PC-9 (cell line): ENCODE measurements at regions not wholly inside any gene's neighbourhood (a gene's known extent, or its start where the extent isn't known, plus 50 kb on each side); places are given as distances from the start of the nearest gene placed in this dataset.

Experiments used
- EZH2 ChIP-seq: fragments of 200-600 bp; sonication (generic); IDR thresholded peaks from 2 replicates; pipeline ENCODE4 v1.8.0; 2017; ENCODE audit warnings: antibody characterized with exemption, low read depth
- TF ChIP-seq, protein P1 (sequence below): fragments of 200-600 bp; sonication (generic); conservative IDR thresholded peaks from 2 replicates; pipeline ENCODE4 v1.6.1; 2017; ENCODE audit warnings: mixed run types, antibody characterized with exemption, mild to moderate bottlenecking, moderate library complexity

DNA sequence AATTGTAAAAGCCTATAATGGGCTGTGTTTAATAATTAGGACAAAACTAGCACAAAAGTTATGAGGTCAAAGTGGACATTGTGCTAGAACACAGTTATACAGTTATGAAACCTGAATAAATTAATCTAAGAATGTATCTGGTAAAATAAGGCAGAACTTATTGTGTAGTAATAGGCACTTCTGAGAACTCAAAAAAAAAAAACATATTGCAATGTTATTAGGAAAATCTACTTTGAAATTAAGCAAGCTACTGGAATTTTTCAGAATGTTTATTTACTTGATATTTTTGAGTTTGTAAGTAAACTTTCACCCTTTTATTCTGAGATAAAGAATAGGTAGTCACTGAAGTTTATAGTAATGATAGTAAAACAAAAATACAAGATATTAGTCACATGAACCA lies 135.8 kb upstream of the ABCB5 start:
- TF ChIP-seq, protein P1, sequence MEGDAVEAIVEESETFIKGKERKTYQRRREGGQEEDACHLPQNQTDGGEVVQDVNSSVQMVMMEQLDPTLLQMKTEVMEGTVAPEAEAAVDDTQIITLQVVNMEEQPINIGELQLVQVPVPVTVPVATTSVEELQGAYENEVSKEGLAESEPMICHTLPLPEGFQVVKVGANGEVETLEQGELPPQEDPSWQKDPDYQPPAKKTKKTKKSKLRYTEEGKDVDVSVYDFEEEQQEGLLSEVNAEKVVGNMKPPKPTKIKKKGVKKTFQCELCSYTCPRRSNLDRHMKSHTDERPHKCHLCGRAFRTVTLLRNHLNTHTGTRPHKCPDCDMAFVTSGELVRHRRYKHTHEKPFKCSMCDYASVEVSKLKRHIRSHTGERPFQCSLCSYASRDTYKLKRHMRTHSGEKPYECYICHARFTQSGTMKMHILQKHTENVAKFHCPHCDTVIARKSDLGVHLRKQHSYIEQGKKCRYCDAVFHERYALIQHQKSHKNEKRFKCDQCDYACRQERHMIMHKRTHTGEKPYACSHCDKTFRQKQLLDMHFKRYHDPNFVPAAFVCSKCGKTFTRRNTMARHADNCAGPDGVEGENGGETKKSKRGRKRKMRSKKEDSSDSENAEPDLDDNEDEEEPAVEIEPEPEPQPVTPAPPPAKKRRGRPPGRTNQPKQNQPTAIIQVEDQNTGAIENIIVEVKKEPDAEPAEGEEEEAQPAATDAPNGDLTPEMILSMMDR = no peak
- no peak for TF ChIP-seq EZH2
